T-cell (primary cell): ENCODE measurements at regions not wholly inside any gene's neighbourhood (a gene's known extent, or its start where the extent isn't known, plus 50 kb on each side); places are given as distances from the start of the nearest gene placed in this dataset.

Experiments
- ATAC-seq, 4 experiments: fragments of 200-7000 bp in 3 of 4; fragments of 150-1000 bp in 1 of 4; cut with Tn5 transposase; replicated peaks in 1 of 4; 1 replicate in 3 of 4; 2 replicates in 1 of 4; pipeline ENCODE4 v1.10.0; 2021; ENCODE audit warnings: moderate library complexity in 3 of 4, mild to moderate bottlenecking in 2 of 4, moderate number of reproducible peaks in 1 of 4
- CTCF ChIA-PET, 2 donors: fragments of 300-600 bp; sonication (Branson Sonifier 250); formaldehyde crosslinking; loops; one replicate each; lab custom pipeline; 2022; ENCODE audit warnings: antibody characterized with exemption in 2 of 2; lab: Charles Lee
- POLR2A ChIA-PET, 2 donors: fragments of 300-600 bp; sonication (Branson Sonifier 250); formaldehyde crosslinking; loops; one replicate each; lab custom pipeline; 2022; ENCODE audit warnings: antibody characterized with exemption in 2 of 2; lab: Charles Lee
- DNase-seq, 35 experiments: peaks; one replicate each; pipeline versions ENCODE4 v3.0.0 to v3.0.0-alpha.2; 2013 to 2023
- H3K27ac ChIP-seq: one replicate; pipeline ENCODE4 v1.5.1; 2013; ENCODE audit warnings: low read length
- H3K27me3 ChIP-seq, 2 experiments: replicated peaks in 1 of 2; 1 replicate in 1 of 2; 2 replicates in 1 of 2; pipeline versions ENCODE4 v1.6.1 to v1.7.0; 2013; ENCODE audit warnings: low read length in 1 of 2, mixed read lengths in 1 of 2; ENCODE audit not compliant: control insufficient read depth in 2 of 2, insufficient read depth in 2 of 2; ENCODE audit errors: extremely low read depth in 1 of 2
- H3K36me3 ChIP-seq, 2 donors: 1 replicate in 1 of 2; 2 replicates in 1 of 2; pipeline versions ENCODE4 v1.6.1 to v1.7.0; 2013; ENCODE audit warnings: low read length in 1 of 2; ENCODE audit not compliant: control insufficient read depth in 2 of 2, insufficient read depth in 1 of 2; ENCODE audit errors: extremely low read depth in 1 of 2
- H3K4me1 ChIP-seq, 2 experiments: 1 replicate in 1 of 2; 2 replicates in 1 of 2; pipeline versions ENCODE4 v1.6.1 to v1.7.0; 2013; ENCODE audit warnings: low read length in 2 of 2, mixed read lengths in 1 of 2; ENCODE audit not compliant: insufficient read depth in 2 of 2, control insufficient read depth in 1 of 2; ENCODE audit errors: extremely low read depth in 1 of 2
- H3K4me3 ChIP-seq, 2 donors: 1 replicate in 1 of 2; 2 replicates in 1 of 2; pipeline versions ENCODE4 v1.5.1 to v1.7.0; 2013; ENCODE audit warnings: mild to moderate bottlenecking in 2 of 2, low read length in 1 of 2, moderate library complexity in 1 of 2; ENCODE audit not compliant: control insufficient read depth in 1 of 2; ENCODE audit errors: extremely low read depth in 1 of 2
- H3K9me3 ChIP-seq: 2 replicates; pipeline ENCODE4 v1.7.0; 2013
- H3K27ac Mint-ChIP-seq, 2 donors: one replicate each; pipeline ENCODE4 v1.8.0; 2020 to 2021; ENCODE audit warnings: mild to moderate bottlenecking in 2 of 2, mixed read lengths in 2 of 2
- H3K27me3 Mint-ChIP-seq, 2 donors: one replicate each; pipeline ENCODE4 v1.8.0; 2021 to 2022; ENCODE audit warnings: mixed read lengths in 2 of 2
- H3K36me3 Mint-ChIP-seq: one replicate; pipeline ENCODE4 v1.8.0; 2021; ENCODE audit warnings: mixed read lengths
- H3K4me1 Mint-ChIP-seq, 3 donors: one replicate each; pipeline ENCODE4 v1.8.0; 2020 to 2022; ENCODE audit warnings: mixed read lengths in 3 of 3, mild to moderate bottlenecking in 1 of 3
- H3K4me3 Mint-ChIP-seq, 3 donors: one replicate each; pipeline ENCODE4 v1.8.0; 2020 to 2022; ENCODE audit warnings: mild to moderate bottlenecking in 3 of 3, mixed read lengths in 3 of 3, moderate library complexity in 3 of 3
- H3K9me3 Mint-ChIP-seq, 3 donors: one replicate each; pipeline ENCODE4 v1.8.0; 2020 to 2022; ENCODE audit warnings: mixed read lengths in 3 of 3
- WGBS: methylation state at CpG from one replicate; pipeline ENCODE4 v1.1.5; 2013; ENCODE audit warnings: missing lambda C conversion rate; ENCODE audit not compliant: insufficient coverage; 5-methylcytosine and 5-hydroxymethylcytosine counted together

- Histone ChIP-seq H3K27ac (no peak overlapping the region), H3K27me3 (no peaks in the 10 kb centered on the region), H3K4me1 (no peaks in the 10 kb centered on the region), H3K36me3 (no peaks in the 10 kb centered on the region), H3K4me3 (no peak overlapping the region), H3K9me3 (no peaks in the 10 kb centered on the region)
- POLR2A ChIA-PET = no interaction called here
- no peak overlapping the region for H3K4me3 Mint-ChIP-seq
- H3K27ac Mint-ChIP-seq = no peak overlapping the region
- CTCF ChIA-PET = no interaction called here
- ATAC-seq (no peak), DNase-seq (no peak)
- H3K36me3 Mint-ChIP-seq = no peaks in the 10 kb centered on the region
- no CpG with 5 or more reads among the region's 1 CpG for WGBS
- H3K4me1 Mint-ChIP-seq = no peaks in the 10 kb centered on the region
- H3K9me3 Mint-ChIP-seq = peaks cover 6 to 18% (median 15%) of the 10 kb centered on the region in 3 donors
- H3K27me3 Mint-ChIP-seq = no peaks in the 10 kb centered on the region
Measured at GRCh38 chr7:40959955-40960354, 742.9 kb downstream of the INHBA start.

DNA sequence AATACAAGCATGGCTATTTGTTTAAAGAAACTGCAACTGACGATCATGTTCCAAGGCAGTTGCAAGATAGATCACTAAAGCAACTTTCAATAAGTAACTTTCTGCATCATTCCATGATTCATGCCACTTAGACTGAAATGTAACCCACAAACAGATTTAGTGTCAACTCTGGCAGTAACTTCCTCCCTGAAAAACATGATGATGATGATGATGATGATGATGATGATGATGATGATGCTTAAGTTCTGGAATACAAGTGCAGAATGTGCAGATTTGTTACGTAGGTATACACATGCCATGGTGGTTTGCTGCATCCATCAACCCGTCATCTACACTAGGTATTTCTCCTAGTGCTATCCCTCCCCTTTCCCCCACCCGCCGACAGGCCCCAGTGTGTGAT is 754.7 kb downstream of the INHBA start:
- no peaks in the 10 kb centered on the region for H3K4me1 Mint-ChIP-seq
- WGBS = 100% methylated on average over 1 of the region's 5 CpGs
- no peaks in the 10 kb centered on the region for H3K36me3 Mint-ChIP-seq
- Histone ChIP-seq H3K27me3 (no peaks in the 10 kb centered on the region), H3K4me1 (no peaks in the 10 kb centered on the region), H3K9me3 (no peaks in the 10 kb centered on the region), H3K4me3 (no peak overlapping the region), H3K36me3 (no peaks in the 10 kb centered on the region), H3K27ac (no peak overlapping the region)
- no peak overlapping the region for H3K27ac Mint-ChIP-seq
- H3K27me3 Mint-ChIP-seq = no peaks in the 10 kb centered on the region
- DNase-seq = no peak
- H3K9me3 Mint-ChIP-seq = peaks cover 20 to 32% (median 31%) of the 10 kb centered on the region in 3 donors
- POLR2A ChIA-PET = no interaction called here
- H3K4me3 Mint-ChIP-seq = no peak overlapping the region
- CTCF ChIA-PET = no interaction called here
- ATAC-seq = no peak

DNA sequence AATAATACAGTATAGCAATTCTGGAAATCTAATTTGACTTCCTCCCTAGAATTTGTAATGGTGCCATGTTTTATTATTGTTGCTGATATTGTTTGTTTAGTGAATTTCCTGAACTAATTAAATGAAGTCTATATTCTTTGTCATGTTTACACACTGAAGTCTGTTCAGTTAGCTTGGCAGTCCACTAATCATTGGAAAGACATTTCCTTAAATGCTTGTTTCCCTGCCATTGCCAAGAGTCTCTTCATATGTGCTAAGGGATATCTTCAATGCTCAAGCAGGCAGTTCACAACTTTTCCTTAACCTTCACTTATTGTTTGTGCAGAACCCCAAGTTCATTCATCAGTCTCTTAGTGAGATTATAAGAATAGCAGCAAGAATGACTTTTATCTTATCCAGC is 755.3 kb downstream of the INHBA start:
- Histone ChIP-seq H3K4me1 (no peaks in the 10 kb centered on the region), H3K9me3 (no peaks in the 10 kb centered on the region), H3K27me3 (no peaks in the 10 kb centered on the region), H3K4me3 (no peak overlapping the region), H3K36me3 (no peaks in the 10 kb centered on the region), H3K27ac (no peak overlapping the region)
- no peak overlapping the region for H3K27ac Mint-ChIP-seq
- ChIA-PET POLR2A (no interaction called here), CTCF (no interaction called here)
- no peak overlapping the region for H3K4me3 Mint-ChIP-seq
- DNase-seq = no peak
- H3K27me3 Mint-ChIP-seq = no peaks in the 10 kb centered on the region
- no peaks in the 10 kb centered on the region for H3K36me3 Mint-ChIP-seq
- no peak for ATAC-seq
- peaks cover 20 to 37% (median 31%) of the 10 kb centered on the region in 3 donors for H3K9me3 Mint-ChIP-seq
- no peaks in the 10 kb centered on the region for H3K4me1 Mint-ChIP-seq

DNA sequence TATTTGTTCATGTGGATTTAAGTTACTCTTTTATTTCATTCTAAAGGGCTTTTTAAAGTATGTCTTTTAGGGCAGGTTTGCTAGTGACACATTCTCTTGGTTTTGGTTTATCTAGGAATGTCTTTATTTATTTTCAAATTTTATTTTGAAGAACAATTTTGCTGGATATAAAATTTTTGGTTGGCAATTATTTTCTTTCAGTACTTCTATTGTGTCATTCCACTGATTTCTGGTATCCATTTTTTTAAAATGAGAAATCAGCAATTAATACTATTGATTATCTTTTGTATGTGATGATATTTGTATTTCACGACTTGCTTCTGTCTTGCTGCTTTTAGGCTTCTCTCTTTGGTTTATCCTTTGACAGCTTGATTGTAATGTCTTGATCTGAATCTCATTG is 756.3 kb downstream of the INHBA start:
- Mint-ChIP-seq H3K27me3 (no peaks in the 10 kb centered on the region), H3K36me3 (no peaks in the 10 kb centered on the region), H3K27ac (no peak overlapping the region), H3K9me3 (peaks cover 22 to 40% (median 33%) of the 10 kb centered on the region in 3 donors), H3K4me1 (no peaks in the 10 kb centered on the region), H3K4me3 (no peak overlapping the region)
- DNase-seq (no peak), ATAC-seq (no peak)
- Histone ChIP-seq H3K4me3 (no peak overlapping the region), H3K27me3 (no peaks in the 10 kb centered on the region), H3K4me1 (no peaks in the 10 kb centered on the region), H3K9me3 (no peaks in the 10 kb centered on the region), H3K36me3 (no peaks in the 10 kb centered on the region), H3K27ac (no peak overlapping the region)
- POLR2A ChIA-PET = no interaction called here
- CTCF ChIA-PET = no interaction called here
- no CpG with 5 or more reads among the region's 1 CpG for WGBS

DNA sequence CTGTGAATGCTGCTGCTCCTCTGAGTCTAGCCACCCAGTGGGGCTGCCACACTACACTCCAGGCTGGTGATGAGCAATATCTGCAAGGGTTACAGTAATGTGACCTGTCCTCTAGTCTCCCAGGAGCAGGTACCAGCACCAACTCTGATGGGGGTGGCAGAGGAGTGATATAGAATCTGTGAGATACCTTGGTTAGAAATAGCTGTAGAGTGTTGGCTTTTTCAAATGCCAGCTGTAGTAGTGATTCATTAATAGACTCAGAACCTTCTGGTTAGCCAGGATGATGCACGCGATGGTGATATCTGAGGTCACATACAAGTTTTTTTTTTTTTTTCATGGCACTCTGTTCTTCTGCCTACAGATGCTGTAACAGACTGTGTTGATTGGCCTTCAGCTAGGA is 757.1 kb downstream of the INHBA start:
- ChIA-PET POLR2A (no interaction called here), CTCF (no interaction called here)
- H3K4me1 Mint-ChIP-seq = no peaks in the 10 kb centered on the region

DNA sequence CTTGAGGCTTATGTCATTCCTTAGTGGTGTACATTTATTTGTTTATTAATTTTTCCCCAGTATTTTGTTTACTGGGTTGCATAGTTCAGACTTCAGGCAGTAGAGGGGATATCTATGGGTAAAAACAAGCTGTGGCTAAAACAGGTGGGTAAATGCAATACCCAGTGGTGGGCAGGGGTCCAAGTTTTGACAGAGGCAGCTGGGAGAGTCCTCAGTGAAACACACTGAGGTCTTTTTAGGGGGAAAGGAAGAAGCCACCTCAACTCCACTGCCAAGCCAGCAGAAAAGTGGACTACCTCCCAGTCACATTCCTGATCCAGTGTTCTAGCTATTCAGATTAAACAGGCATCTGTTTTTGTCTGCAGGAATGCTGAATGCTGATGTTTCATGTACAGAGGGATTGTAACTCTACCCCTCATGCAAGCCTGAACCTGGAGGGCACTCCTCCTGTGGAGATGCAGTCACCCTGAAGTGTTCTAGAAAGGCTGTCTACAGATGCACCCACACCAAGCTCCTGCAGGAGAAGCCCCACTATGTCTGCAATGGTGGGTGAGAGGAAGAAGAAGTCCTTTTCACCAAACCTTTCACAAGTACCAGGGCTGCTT is 757.8 kb downstream of the INHBA start:
- ChIA-PET CTCF (no interaction called here), POLR2A (no interaction called here)
- Histone ChIP-seq H3K36me3 (no peaks in the 10 kb centered on the region), H3K27me3 (no peaks in the 10 kb centered on the region), H3K4me1 (no peaks in the 10 kb centered on the region), H3K9me3 (no peaks in the 10 kb centered on the region), H3K27ac (no peak overlapping the region), H3K4me3 (no peak overlapping the region)
- Mint-ChIP-seq H3K27ac (no peak overlapping the region), H3K27me3 (no peaks in the 10 kb centered on the region), H3K36me3 (no peaks in the 10 kb centered on the region), H3K4me1 (no peaks in the 10 kb centered on the region), H3K9me3 (peaks cover 19 to 37% (median 34%) of the 10 kb centered on the region in 3 donors), H3K4me3 (no peak overlapping the region)
- ATAC-seq (no peak), DNase-seq (no peak)

More for the DNA sequence above, 757.1 kb downstream of the INHBA start:
- Mint-ChIP-seq H3K27me3 (no peaks in the 10 kb centered on the region), H3K9me3 (peaks cover 17 to 36% (median 34%) of the 10 kb centered on the region in 3 donors), H3K4me3 (no peak overlapping the region), H3K27ac (no peak overlapping the region), H3K36me3 (no peaks in the 10 kb centered on the region)
- DNase-seq (no peak), ATAC-seq (no peak)
- Histone ChIP-seq H3K9me3 (no peaks in the 10 kb centered on the region), H3K4me3 (no peak overlapping the region), H3K27ac (no peak overlapping the region), H3K36me3 (no peaks in the 10 kb centered on the region), H3K27me3 (no peaks in the 10 kb centered on the region), H3K4me1 (no peaks in the 10 kb centered on the region)
- WGBS = no CpG with 5 or more reads among the region's 2 CpGs

GRCh38 chr7:40937879-40938278 is 765.0 kb downstream of the INHBA start:
- Mint-ChIP-seq H3K36me3 (no peaks in the 10 kb centered on the region), H3K4me3 (no peak overlapping the region), H3K27ac (no peak overlapping the region), H3K27me3 (no peaks in the 10 kb centered on the region), H3K9me3 (peaks cover 10 to 34% (median 11%) of the 10 kb centered on the region in 3 donors), H3K4me1 (no peaks in the 10 kb centered on the region)
- Histone ChIP-seq H3K9me3 (no peaks in the 10 kb centered on the region), H3K4me3 (no peak overlapping the region), H3K36me3 (no peaks in the 10 kb centered on the region), H3K4me1 (no peaks in the 10 kb centered on the region), H3K27me3 (no peaks in the 10 kb centered on the region), H3K27ac (no peak overlapping the region)
- WGBS = no CpG with 5 or more reads among the region's 2 CpGs
- POLR2A ChIA-PET = no interaction called here
- no peak for DNase-seq
- no peak for ATAC-seq
- CTCF ChIA-PET = no interaction called here
